AG08396 (cell line): ENCODE measurements at regions not wholly inside any gene's neighbourhood (a gene's known extent, or its start where the extent isn't known, plus 50 kb on each side); places are given as distances from the start of the nearest gene placed in this dataset.

Experiments
- DNase-seq: peaks from one replicate; pipeline ENCODE4 v3.0.0; 2012; ENCODE audit warnings: low spot score, mixed read lengths

DNA sequence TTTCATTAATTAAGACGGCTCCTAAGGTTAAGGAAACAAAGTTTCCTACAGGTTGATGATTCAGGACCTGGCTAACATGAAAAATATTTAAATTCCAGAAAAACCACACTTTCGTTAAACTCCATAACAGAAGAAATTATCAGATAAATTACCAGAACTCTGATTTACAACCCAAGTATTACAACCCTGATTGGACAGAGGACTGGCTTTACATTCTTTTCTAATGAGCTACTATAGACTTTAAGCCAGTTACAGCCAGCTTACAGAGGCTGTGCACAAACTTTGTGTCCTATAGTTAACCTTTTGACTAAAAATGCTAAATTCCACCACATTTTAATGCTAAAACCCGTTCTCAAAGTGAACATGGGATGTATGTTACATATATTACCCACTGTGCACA is 458.6 kb downstream of the KCNJ3 start:
- no peak for DNase-seq

DNA sequence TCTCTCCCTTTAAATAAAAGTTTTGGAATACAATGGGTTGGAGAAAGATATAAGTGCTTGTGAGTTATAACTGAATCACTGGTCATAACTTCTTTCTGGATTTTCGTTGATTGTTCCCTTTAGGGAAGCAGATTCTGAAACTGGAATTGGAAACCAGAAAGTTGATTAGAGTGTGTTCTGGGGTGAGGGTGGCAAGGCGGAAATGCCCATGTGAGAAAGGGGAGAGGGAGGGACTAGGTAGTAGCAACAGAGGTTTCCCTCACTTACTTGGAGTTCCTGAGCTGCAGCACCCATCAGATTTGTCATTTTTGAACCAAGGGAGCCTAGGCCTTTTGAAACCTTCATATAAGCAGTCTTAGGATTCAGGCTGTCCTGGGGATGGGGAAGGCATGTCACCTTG is 453.4 kb downstream of the KCNJ3 start:
- no peak for DNase-seq

DNA sequence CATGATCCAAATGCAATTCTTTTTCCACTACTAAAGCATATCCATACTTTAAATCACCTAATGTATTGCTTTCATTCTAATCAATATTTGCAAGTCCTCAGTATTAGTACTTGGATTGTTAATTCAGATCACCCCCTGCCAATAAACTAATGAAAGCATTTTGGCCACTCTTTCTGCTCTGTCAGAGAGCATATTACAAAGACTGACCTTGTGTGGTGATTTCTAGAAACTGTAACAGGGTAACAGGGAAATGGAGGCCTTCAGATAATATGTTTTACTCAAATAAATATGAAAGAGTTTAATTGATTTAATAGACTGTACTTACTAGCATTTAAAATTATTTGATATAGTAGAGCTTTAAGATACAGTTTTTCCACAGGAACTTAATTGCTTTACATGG is 453.0 kb downstream of the KCNJ3 start:
- no peak for DNase-seq

DNA sequence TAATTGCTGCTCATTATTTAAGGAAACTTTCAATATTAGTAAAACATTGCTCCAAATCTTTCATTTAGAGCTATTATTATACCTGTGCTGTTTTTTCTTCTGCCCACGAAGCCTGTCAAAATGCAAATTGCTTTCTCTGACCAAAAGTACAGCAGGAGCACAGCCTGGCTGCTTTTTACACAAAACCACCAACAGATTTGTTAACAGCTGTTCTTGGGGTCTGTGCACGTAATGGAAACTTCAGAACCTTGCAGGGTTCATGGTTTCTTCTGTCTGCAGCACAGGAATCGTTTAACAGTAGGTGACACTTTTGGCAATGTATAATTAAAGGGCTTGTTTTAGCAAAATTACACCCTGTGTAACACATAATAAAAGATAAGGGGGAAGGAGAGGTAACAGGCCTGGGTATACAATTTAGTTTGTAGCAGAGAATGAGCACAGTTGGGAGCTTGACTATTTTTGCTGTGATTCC is 447.3 kb downstream of the KCNJ3 start:
- no peak for DNase-seq

DNA sequence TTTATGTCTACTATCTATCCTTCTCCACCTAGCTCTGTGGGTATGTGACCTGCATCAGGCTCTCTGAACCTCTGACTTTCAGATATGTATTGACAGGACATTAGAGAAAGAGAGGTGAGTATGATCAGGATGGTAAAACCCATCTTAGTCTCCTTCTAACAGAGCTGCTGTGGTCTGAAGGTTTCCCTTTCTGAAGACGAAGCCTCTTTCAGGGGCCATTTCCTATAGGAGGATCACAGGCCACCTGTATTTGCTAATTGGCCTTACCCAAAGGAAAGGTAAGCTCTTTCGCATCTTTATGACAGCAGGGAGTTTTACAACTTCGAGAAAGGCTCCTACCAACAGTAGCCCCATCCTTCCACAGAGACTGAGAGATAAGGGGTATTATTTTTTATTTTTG is 442.9 kb downstream of the KCNJ3 start:
- DNase-seq, result no peak

DNA sequence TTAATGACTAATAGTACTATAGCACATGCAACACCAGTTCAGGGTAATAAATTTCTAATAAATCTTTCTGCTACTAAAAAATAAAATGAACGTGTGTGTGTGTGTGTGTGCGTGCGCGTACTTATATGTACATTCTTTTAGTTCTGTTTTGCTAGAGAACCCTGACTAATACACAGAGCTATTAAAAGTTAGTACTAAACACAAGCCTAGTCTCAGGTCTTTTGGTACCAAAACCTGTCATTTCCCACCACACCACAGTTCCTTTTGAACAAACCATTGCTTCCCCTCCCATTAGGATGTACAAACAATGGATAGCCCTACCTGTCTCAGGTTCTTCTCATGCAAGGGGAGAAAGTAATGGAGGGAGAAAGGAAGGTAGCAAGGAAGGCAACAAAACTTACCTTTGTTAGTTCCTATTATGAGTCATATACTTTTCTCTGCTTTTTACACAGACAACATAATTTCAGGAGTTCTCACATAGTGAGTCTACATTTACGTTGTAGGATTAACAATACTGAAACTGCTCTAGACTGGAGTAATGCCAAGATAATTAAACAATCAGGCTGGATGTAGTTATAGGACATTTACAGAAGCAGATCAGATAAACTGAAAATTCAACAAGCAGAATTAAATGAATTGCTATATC is 427.2 kb downstream of the KCNJ3 start:
- DNase-seq, result no peak

DNA sequence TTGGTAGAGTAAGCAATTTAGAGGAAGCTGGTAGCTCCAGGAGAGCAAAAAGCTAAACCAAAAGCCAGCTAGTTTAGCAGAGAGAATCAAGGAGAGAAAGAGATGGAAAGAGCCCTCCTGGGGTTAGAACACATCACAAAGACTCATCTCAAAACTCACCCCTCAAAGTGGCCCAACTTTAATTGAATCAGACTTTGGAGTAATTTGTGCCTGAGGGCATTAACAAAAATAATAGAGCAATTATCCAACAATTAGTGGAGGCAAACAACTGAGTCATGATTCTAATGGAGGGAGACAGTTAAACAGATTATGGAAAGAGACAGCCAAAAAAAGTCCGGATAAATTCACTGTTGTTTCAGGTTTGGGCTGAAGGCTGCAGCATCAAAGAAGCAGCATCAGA is 417.4 kb downstream of the KCNJ3 start:
- DNase-seq, result no peak

DNA sequence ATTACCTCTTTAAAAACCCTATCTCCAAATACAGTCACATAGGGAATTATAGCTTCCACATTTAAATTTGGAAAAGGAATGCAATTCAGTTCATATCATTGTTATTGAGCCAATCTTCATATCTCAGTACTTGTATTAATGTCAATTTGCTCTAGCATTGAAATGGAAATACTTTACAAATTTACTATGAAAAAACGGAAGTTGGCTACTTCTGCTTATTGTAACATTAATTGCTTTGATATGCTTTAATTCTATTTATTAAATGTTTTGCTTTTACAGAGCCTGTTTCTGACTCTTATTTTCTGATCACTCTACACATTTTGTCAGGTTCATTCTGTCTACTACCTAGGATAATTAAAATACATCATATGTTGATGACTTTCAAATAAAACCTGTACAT is 412.6 kb downstream of the KCNJ3 start:
- no peak for DNase-seq

DNA sequence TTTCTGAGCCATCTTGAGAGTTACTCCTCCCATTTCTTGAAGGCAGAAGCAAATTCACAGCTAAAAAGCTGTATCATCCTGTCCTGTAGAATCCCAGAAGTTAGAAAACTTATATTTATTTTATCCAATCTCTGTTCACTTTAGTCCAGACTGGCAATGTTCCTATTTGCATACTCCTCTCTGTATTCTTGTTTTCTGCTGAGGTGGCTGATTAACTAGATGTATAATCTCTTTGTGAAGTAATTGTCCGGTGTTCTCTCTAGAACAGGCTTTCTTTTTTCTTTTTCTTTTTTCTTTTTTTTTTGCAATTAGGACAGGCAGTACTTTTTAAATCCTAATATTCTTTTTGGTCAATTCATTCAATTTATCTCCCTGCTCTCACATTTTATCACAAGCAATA is 411.0 kb downstream of the KCNJ3 start:
- no peak for DNase-seq

DNA sequence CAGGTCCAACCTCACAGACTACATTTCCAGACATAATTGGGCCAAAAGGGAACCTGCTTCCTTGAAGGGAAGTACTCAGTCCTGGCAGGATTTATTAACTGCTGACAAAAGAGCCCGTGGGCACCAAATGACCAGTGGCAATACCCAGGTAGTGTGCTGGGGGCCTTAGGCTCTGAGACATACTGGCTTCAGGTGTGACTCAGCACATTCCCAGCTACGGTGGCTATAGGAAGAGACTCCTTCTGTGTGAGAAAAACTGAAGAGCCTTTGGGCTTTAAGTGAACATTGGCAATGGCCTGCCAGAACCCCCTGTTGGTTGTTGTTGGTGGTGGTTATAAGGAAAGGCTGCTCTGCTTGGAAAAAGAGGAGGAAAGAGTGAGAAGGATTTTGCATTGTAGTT is 401.8 kb downstream of the KCNJ3 start:
- no peak for DNase-seq

DNA sequence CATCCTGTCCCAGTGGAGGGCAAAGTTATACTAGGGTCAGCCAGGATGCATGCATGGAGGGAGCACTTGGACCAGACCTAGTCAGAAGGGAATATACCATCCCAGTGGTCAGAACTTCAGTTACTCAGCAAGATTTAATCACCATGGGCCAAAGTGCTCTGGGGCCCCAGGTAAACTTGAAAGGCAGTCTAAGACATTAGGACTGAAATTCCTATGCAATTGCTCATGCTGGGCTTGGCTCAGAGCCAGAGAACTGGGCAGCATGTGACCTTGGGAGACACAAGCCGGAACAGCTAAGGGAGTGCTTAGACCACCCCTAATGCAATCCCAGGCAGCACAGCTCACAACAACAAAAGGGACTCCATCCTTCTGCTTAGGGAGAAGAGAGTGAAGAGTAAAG is 401.3 kb downstream of the KCNJ3 start:
- DNase-seq, result no peak

DNA sequence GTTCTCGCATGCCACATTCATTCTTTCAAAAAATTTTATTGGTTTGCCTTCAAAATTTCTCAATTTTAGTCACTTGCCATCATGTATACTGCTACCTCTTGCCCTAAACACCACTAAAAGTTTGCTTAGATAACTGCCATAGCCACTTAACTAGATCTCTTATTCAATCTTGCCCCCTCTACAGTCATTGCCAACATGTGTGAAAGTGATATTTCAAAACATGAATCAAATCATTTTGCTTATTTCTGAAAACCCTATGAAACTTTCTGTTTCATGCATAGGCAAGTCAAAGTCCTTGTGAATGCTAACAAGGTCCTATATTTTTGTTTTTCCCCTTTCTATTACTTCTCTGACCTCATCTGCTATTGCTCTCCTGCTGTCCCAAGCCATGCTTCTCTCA is 397.1 kb downstream of the KCNJ3 start:
- DNase-seq, result no peak

DNA sequence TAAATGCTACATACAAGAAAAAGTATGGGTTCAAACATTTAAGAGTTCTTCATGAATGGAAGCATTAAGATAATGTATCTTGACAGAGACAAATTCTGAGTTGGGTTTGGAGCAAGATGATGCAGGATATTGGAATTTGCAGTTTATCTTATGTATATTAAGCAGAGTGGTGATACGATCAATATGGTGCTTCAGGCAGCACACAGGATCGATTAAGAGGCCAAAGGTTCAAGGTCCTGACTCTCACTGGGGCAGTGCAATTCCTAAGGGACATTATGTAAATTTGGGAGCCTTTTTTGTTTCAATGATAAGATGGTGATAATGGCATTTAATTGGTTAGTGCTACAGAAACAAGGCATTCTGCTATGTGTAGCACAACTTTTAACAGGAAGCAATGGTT is 381.9 kb downstream of the KCNJ3 start:
- no peak for DNase-seq

DNA sequence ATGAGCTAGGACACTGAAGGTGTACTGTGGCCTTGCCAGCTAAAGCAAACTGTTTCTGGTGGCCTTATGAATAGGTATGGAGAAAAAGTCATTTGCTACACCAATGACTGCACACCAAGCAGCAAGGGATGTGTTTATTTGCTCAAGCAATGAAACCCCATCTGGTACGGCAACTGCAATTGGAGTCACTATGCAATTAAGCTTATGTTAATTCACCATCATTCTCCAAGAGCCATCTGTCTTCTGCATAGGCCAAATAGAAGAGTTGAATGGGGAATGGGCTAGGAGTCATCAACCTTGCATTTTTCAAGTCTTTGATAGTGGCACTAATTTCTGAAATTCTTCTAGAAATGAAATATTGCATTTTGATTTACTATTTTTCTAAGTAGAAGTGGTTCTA is 372.0 kb downstream of the KCNJ3 start:
- DNase-seq, result no peak

DNA sequence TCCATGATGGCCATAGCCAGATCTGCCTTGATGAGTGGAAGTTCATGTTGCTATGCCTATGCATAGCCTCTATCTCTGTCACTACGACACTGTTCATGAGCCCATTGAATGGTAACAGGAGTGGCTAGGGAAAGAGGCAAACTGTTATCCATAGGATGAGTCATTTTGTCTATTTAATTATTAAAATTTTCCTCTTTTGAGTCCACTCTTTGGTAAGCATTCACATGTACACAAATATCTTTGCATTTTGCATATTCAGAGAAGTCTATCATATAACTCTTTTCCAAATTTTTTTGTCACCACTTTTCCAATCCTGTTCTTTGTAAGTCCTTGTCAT is 364.4 kb downstream of the KCNJ3 start:
- DNase-seq, result no peak

DNA sequence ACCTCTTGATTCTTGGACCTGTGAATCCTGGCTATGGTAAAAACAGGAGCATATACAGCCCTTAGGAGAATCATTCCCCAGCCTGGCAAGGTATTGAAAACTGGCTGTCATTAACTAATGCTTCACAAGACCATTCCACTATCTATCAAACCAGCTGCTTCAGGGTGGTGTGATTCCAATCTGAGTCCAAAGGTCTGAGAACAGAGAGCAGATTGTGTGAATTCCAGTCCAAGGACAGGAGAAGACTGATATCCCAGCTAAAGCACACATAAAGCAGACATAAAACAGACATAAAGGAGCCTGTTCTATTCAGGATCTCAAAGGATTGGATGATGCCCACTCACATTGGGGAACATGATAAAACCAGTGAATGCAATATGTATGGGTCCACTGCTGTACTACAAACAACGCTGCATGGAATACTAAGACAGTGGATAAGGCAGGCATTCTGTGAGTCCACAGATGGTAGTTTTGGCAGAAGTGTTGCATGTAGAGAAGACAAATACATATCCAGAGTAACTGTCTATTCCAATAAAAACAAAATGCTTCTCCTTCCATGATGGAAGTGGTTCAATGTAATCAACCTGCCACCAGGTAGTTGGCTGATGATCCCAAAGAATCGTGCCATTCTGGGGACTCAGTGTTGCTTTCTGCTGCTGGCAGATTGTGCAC is 363.9 kb downstream of the KCNJ3 start:
- no peak for DNase-seq

DNA sequence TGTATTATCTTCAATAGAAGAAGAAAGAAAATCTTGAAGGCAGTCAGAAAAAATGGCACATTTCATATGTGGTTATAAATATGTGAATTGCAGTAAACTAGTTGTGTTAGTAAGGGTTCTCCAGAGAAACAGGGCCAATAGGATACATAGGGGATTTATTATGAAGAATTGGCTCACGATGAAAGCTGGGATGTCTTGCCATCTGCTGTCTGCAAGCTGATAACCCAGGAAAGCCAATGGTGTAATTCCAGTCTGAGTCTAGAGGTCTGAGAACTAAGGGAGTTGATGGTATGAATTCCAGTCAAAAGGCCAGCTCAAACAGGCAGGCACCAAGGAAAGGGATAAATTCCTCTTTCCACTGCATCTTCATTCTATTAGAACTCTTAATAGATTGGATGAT is 362.4 kb downstream of the KCNJ3 start:
- DNase-seq, result no peak

DNA sequence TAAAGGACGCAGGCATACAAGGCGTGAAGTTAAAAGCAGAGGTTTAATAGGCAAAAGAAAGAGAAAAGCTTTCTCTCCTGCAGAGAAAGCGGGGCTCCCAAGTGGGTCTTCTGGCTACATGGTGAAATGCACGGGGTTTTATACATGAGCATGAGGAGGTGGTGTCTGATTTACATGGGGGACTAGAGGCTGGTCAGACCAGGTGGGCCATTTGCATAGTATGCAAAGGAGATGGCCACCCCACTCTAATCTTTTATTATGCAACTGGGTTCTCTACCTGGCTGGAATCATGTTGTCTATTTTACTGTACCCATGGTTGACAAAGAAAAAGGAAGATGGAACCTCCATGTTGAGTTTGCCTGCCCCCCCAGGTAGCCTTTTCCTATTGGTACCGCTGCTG is 356.2 kb downstream of the KCNJ3 start:
- no peak for DNase-seq

DNA sequence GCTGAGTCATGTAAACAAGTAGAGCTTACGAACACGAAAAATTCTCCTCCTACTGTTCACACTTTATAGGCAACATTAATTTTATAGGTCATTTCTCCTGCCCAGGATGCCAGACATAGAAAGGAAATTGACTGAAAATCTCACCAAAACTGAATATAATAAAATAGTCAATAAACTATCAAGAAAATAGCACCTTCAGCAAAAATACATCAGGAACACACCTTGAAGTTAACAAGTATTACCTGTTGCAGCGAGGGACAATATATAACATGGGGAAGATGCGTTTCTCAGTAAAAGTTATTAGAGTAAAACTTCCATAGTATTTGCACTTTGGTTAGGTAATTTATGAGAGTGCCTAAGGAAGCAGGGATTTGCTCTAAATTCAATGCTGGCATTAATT is 344.6 kb downstream of the KCNJ3 start:
- DNase-seq, result no peak

DNA sequence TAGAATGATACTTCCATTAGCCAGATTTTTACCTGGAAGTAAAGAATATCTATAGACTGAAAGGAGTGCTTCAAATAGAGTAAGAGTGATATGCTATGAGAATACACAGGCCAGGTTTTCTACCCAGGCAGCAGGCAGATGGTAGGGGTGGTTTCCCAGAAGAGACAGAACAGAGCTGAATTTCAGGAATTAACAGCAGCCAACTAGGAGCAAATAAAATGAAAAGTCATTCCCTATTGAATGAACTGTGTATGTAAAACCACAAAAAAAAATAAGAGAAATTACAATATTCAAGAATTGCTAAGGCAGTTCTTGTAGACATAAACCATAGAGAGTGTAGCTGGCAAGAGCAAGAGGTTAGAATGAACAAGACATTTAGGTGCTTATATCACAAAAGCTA is 336.8 kb downstream of the KCNJ3 start:
- DNase-seq, result no peak

DNA sequence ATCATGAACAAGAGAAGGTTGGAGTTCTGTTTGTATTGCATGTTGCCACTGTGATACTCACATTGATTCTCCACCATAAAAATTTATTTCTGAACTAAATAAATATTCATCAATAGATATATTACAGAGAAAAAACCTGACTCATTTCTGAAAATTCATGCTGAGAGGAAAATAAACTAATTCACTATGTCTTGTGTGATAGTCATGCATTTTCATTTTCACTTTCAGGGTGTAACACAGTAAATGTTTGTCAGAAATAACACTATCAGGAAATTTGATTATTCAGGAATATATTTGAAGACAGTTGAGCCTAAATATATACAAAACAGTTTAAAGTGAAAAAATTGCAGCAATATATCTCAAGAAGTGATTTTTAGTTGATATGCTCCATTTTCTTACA is 335.2 kb downstream of the KCNJ3 start:
- DNase-seq, result no peak

DNA sequence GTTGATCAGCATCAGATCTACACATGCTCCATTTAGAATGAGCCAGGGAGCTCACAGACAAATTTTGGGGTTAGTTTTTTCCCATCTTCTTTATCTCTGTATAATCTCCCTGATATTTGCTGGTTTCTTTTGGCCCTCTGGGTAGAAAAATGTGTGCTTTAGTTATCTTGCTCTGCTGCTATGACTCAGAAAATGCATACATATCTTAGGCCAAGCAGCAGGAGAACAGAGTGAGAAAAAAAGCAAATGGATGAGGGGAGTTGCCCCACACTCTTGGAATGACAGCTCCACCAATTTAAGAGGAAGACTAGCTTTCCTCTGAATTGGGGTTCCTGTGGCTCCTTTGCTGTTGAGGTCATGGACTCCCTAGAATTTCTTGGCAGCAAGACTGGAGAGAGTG is 331.8 kb downstream of the KCNJ3 start:
- no peak for DNase-seq

DNA sequence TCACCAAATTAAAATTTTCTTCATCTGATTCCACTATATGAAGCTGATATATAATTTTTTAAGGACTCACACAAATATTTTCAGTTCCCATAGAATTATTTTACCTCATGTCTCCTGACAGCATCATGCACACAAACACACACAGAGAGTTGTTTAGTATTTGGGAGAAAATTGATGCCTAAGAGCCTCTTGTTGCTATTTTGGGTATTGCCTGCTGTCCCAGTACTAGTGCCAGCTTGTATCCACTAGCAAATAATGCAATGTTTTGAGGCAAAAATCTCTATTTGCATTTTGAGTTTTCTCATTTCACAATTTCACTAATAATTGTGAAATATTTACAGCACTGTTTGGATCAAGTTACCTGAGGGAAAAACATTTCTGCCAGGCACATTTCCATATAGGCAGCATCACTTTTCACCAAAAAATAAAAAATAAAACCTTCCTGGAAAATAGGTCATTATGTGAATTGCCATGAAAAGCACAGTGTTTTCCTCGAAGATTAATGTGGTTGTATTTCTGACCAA is 328.2 kb downstream of the KCNJ3 start:
- DNase-seq, result no peak

DNA sequence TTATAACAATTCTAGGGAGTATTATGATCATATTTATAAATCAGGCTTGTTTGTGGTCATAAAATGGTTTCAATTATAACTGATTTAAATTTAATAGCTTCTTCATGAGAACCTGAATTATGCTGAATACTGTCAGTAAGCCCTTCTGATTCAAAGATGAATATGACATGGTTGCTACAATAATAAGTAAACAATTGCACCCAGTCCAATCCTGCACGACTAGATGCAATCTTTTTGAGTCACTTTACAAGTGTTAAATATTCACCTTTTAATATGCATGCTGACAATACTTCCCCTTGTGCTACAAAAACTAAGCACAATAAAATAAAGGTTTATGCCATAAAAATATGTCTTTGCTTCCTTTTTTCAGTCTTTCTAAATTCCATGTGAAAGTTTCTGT is 325.2 kb downstream of the KCNJ3 start:
- DNase-seq, result no peak
